IMR-90 (cell line): ENCODE measurements at regions not wholly inside any gene's neighbourhood (a gene's known extent, or its start where the extent isn't known, plus 50 kb on each side); places are given as distances from the start of the nearest gene placed in this dataset.

Source experiments
- ATAC-seq: fragments of 200-7000 bp; cut with Tn5 transposase; 2 replicates; pipeline ENCODE4 v1.9.1; 2020; ENCODE audit warnings: low read depth, mild to moderate bottlenecking, moderate library complexity
- BruUV-seq: library from RNA; stranded (reverse); fragments of 400-500 nt; replicated peaks from 2 replicates; lab custom pipeline; 2021; lab: Mats Ljungman, UMichigan
- CTCF ChIA-PET: fragments of 300-600 bp; formaldehyde crosslinking; extraction: SDS; loops from one replicate; lab custom pipeline; 2021; ENCODE audit warnings: antibody characterized with exemption; lab: Yijun Ruan, JAX
- POLR2A ChIA-PET: fragments of 300-600 bp; sonication (Branson Sonifier 250); formaldehyde crosslinking; loops from one replicate; lab custom pipeline; 2022; ENCODE audit warnings: antibody characterized with exemption; ENCODE audit not compliant: unreplicated experiment; lab: Charles Lee
- DNase-seq: peaks from one replicate; pipeline ENCODE4 v3.0.0; 2013
- H2AFZ ChIP-seq: replicated peaks from 2 replicates; pipeline ENCODE3; 2013; ENCODE audit warnings: low read length, mild to moderate bottlenecking; ENCODE audit not compliant: poor library complexity
- H2AK5ac ChIP-seq: 2 replicates; pipeline ENCODE4 v1.6.1; 2013; ENCODE audit warnings: low read depth, low read length, inconsistent platforms
- H2AK9ac ChIP-seq: replicated peaks from 2 replicates; pipeline ENCODE3; 2013; ENCODE audit warnings: mild to moderate bottlenecking, low read depth, low read length, moderate library complexity; ENCODE audit not compliant: poor library complexity
- H2BK120ac ChIP-seq: 2 replicates; pipeline ENCODE4 v1.6.1; 2013; ENCODE audit warnings: low read depth, low read length, inconsistent platforms
- H2BK15ac ChIP-seq: 3 replicates; pipeline ENCODE4 v1.6.1; 2013; ENCODE audit warnings: low read depth, low read length, inconsistent platforms
- H2BK20ac ChIP-seq: 2 replicates; pipeline ENCODE4 v1.6.1; 2013; ENCODE audit warnings: low read depth, mild to moderate bottlenecking, inconsistent platforms, low read length, moderate library complexity
- H2BK5ac ChIP-seq: 2 replicates; pipeline ENCODE4 v1.6.1; 2013; ENCODE audit warnings: mild to moderate bottlenecking, low read depth, low read length, inconsistent platforms; ENCODE audit not compliant: poor library complexity, severe bottlenecking
- H3K14ac ChIP-seq: replicated peaks from 2 replicates; pipeline ENCODE4 v1.6.1; 2013; ENCODE audit warnings: low read depth, low read length, inconsistent platforms
- H3K18ac ChIP-seq: 2 replicates; pipeline ENCODE4 v1.6.1; 2013; ENCODE audit warnings: low read depth, low read length, control low read depth
- H3K23ac ChIP-seq: 2 replicates; pipeline ENCODE4 v1.6.1; 2013; ENCODE audit warnings: low read depth, low read length, inconsistent platforms
- H3K27ac ChIP-seq: 2 replicates; pipeline ENCODE4 v1.5.1; 2013; ENCODE audit warnings: mild to moderate bottlenecking, control low read depth, low read length; ENCODE audit not compliant: insufficient read depth
- H3K27me3 ChIP-seq: 2 replicates; pipeline ENCODE4 v1.6.1; 2013; ENCODE audit warnings: low read length; ENCODE audit not compliant: control insufficient read depth, insufficient read depth
- H3K36me3 ChIP-seq: 2 replicates; pipeline ENCODE4 v1.6.1; 2013; ENCODE audit warnings: low read length, mixed read lengths; ENCODE audit not compliant: control insufficient read depth, insufficient read depth
- H3K4ac ChIP-seq: 2 replicates; pipeline ENCODE4 v1.6.1; 2013; ENCODE audit warnings: low read depth, low read length, inconsistent platforms
- H3K4me1 ChIP-seq: 2 replicates; pipeline ENCODE4 v1.6.1; 2013; ENCODE audit warnings: low read length, mixed read lengths; ENCODE audit not compliant: control insufficient read depth, insufficient read depth
- H3K4me2 ChIP-seq: 2 replicates; pipeline ENCODE4 v1.6.1; 2013; ENCODE audit warnings: low read depth, mild to moderate bottlenecking, control low read depth, low read length, moderate library complexity
- H3K4me3 ChIP-seq: 2 replicates; pipeline ENCODE4 v1.5.1; 2013; ENCODE audit warnings: low read depth, mild to moderate bottlenecking, control low read depth, low read length, moderate library complexity; ENCODE audit not compliant: insufficient read depth
- H3K56ac ChIP-seq: 2 replicates; pipeline ENCODE4 v1.6.1; 2013; ENCODE audit warnings: low read length, inconsistent platforms; ENCODE audit not compliant: insufficient read depth; ENCODE audit errors: extremely low read depth
- H3K79me1 ChIP-seq, 2 experiments: 2 replicates each; pipeline ENCODE4 v1.6.1; 2013; ENCODE audit warnings: low read length in 2 of 2, inconsistent platforms in 1 of 2, low read depth in 1 of 2
- H3K9ac ChIP-seq: 2 replicates; pipeline ENCODE4 v1.6.1; 2013; ENCODE audit warnings: low read depth, low read length, control low read depth
- H3K9me1 ChIP-seq: 2 replicates; pipeline ENCODE4 v1.6.1; 2013; ENCODE audit warnings: low read length, inconsistent platforms; ENCODE audit not compliant: insufficient read depth
- H3K9me3 ChIP-seq: 2 replicates; pipeline ENCODE4 v1.6.1; 2013; ENCODE audit warnings: low read length; ENCODE audit not compliant: control insufficient read depth, insufficient read depth
- H4K20me1 ChIP-seq: 2 replicates; pipeline ENCODE4 v1.6.1; 2013; ENCODE audit warnings: low read length, inconsistent platforms; ENCODE audit not compliant: insufficient read depth
- H4K5ac ChIP-seq: 2 replicates; pipeline ENCODE4 v1.6.1; 2013; ENCODE audit warnings: mild to moderate bottlenecking, low read depth, low read length, control low read depth
- H4K8ac ChIP-seq, 2 experiments: 2 replicates each; pipeline ENCODE4 v1.6.1; 2013; ENCODE audit warnings: low read depth in 2 of 2, low read length in 2 of 2, control low read depth in 1 of 2, inconsistent platforms in 1 of 2
- H4K91ac ChIP-seq: 2 replicates; pipeline ENCODE4 v1.6.1; 2013; ENCODE audit warnings: low read depth, low read length, inconsistent platforms; ENCODE audit not compliant: insufficient read depth
- BHLHE40 ChIP-seq: fragments of 150-350 bp; IDR thresholded peaks from 2 replicates; pipeline ENCODE4 v1.6.1; 2016; ENCODE audit warnings: mild to moderate bottlenecking, low read depth, low read length
- CHD1 ChIP-seq: IDR thresholded peaks from 2 replicates; pipeline ENCODE4 v1.6.1; 2012; ENCODE audit warnings: low read depth, low read length, improper control_type of control experiment
- FOS ChIP-seq: fragments of 150-350 bp; IDR thresholded peaks from 2 replicates; pipeline ENCODE4 v1.6.1; 2016; ENCODE audit warnings: low read depth, low read length
- MAFK ChIP-seq: IDR thresholded peaks from 2 replicates; pipeline ENCODE4 v1.6.1; 2012; ENCODE audit warnings: low read depth, low read length, improper control_type of control experiment
- MXI1 ChIP-seq: IDR thresholded peaks from 2 replicates; pipeline ENCODE4 v1.6.1; 2012; ENCODE audit warnings: low read depth, mild to moderate bottlenecking, low read length, moderate library complexity, borderline replicate concordance
- NFE2L2 ChIP-seq: fragments of 150-350 bp; IDR thresholded peaks from 2 replicates; pipeline ENCODE4 v1.6.1; 2016; ENCODE audit warnings: low read depth, mild to moderate bottlenecking, low read length
- RCOR1 ChIP-seq: IDR thresholded peaks from 2 replicates; pipeline ENCODE4 v1.6.1; 2012; ENCODE audit warnings: mild to moderate bottlenecking, low read length, improper control_type of control experiment; ENCODE audit not compliant: insufficient replicate concordance
- RFX5 ChIP-seq: IDR thresholded peaks from 2 replicates; pipeline ENCODE4 v1.8.0; 2012; ENCODE audit warnings: low read depth, mild to moderate bottlenecking, low read length, moderate library complexity
- WGBS, 2 experiments: methylation state at CpG; one replicate each; pipeline versions ENCODE4 v1.1.5 to v1.1.7; 2013; ENCODE audit warnings: missing lambda C conversion rate in 2 of 2; ENCODE audit not compliant: insufficient read length in 1 of 2; ENCODE audit errors: extremely low coverage in 2 of 2; 5-methylcytosine and 5-hydroxymethylcytosine counted together
- dilution Hi-C: fragments of 300-500 bp; cut with HindIII; formaldehyde crosslinking; loops from one replicate; pipeline ENCODE4 v1.14.3; 2018; ENCODE audit warnings: low sequenced_read_pairs; ENCODE audit not compliant: unreplicated experiment
- in situ Hi-C: fragments of 300-500 bp; cut with MboI; formaldehyde crosslinking; loops from 3 replicates; pipeline ENCODE4 v1.14.3; 2019; ENCODE audit warnings: low sequenced_read_pairs, inconsistent platforms, mixed read lengths
- intact Hi-C: fragments of 100-400 bp; cut with micrococcal nuclease; formaldehyde crosslinking; loops from 2 replicates; pipeline ENCODE4 v1.10.0; 2022
- TF ChIP-seq, protein P1 (sequence below): fragments of 150-350 bp; IDR thresholded peaks from 2 replicates; pipeline ENCODE4 v1.6.1; 2017; ENCODE audit warnings: mild to moderate bottlenecking, antibody characterized with exemption, low read length, low read depth
- TF ChIP-seq, protein P2 (sequence below): conservative IDR thresholded peaks from 2 replicates; pipeline ENCODE4 v1.5.1; 2012; ENCODE audit warnings: mild to moderate bottlenecking, low read depth, low read length, improper control_type of control experiment

DNA sequence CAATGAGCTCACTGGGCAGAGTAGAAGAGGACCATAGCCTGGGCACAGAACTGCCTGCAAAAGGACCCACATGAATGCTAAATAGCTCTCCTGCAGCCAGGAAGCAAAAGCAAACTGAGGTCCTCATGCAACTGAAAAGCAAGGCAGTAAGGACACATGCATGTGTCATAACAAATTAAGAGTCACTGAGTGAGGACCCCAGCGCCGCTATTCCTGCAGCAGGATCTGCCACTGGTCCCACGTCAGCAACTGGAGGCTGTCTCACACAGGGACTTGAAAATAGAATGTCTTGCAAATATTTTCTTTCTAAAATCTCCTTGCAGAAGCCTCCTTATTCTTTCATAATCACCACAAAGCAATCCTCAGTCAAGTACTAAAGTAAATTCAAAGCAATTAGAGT lies 559.6 kb upstream of the DAB1 start:
- no peaks in the 10 kb centered on the region for H3K4me1 ChIP-seq
- no peak overlapping the region for H3K4me2 ChIP-seq
- no peaks in the 10 kb centered on the region for H3K79me1 ChIP-seq
- H4K8ac ChIP-seq, result no peak overlapping the region
- H3K4me3 ChIP-seq, result no peak overlapping the region
- no peak overlapping the region for H2BK5ac ChIP-seq
- H3K36me3 ChIP-seq, result no peaks in the 10 kb centered on the region
- H3K56ac ChIP-seq, result no peak overlapping the region
- no peaks in the 10 kb centered on the region for H3K9me3 ChIP-seq
- WGBS, 2 experiments, result no CpG with 5 or more reads among the region's 3 CpGs
- H3K27me3 ChIP-seq, result no peaks in the 10 kb centered on the region
- H3K14ac ChIP-seq, result no peak overlapping the region
- TF ChIP-seq RFX5 (no peak), BHLHE40 (no peak), CHD1 (no peak), FOS (no peak), NFE2L2 (no peak), MAFK (no peak), RCOR1 (no peak), MXI1 (no peak)
- TF ChIP-seq, protein P1, sequence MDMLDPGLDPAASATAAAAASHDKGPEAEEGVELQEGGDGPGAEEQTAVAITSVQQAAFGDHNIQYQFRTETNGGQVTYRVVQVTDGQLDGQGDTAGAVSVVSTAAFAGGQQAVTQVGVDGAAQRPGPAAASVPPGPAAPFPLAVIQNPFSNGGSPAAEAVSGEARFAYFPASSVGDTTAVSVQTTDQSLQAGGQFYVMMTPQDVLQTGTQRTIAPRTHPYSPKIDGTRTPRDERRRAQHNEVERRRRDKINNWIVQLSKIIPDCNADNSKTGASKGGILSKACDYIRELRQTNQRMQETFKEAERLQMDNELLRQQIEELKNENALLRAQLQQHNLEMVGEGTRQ, result no peak
- TF ChIP-seq, protein P2, sequence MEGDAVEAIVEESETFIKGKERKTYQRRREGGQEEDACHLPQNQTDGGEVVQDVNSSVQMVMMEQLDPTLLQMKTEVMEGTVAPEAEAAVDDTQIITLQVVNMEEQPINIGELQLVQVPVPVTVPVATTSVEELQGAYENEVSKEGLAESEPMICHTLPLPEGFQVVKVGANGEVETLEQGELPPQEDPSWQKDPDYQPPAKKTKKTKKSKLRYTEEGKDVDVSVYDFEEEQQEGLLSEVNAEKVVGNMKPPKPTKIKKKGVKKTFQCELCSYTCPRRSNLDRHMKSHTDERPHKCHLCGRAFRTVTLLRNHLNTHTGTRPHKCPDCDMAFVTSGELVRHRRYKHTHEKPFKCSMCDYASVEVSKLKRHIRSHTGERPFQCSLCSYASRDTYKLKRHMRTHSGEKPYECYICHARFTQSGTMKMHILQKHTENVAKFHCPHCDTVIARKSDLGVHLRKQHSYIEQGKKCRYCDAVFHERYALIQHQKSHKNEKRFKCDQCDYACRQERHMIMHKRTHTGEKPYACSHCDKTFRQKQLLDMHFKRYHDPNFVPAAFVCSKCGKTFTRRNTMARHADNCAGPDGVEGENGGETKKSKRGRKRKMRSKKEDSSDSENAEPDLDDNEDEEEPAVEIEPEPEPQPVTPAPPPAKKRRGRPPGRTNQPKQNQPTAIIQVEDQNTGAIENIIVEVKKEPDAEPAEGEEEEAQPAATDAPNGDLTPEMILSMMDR, result no peak
- no peak overlapping the region for H3K23ac ChIP-seq
- no TSS peak for BruUV-seq
- H3K18ac ChIP-seq, result no peak overlapping the region
- H4K5ac ChIP-seq, result no peak overlapping the region
- no peak for ATAC-seq
- no peak overlapping the region for H2BK20ac ChIP-seq
- no peak overlapping the region for H2BK15ac ChIP-seq
- no peaks in the 10 kb centered on the region for H4K20me1 ChIP-seq
- intact Hi-C loops (no loop called here), dilution Hi-C loops (no loop called here), in situ Hi-C loops (no loop called here)
- no peak overlapping the region for H3K4ac ChIP-seq
- H3K27ac ChIP-seq, result no peak overlapping the region
- no peak overlapping the region for H3K9ac ChIP-seq
- DNase-seq, result no peak
- H2AK9ac ChIP-seq, result no peak overlapping the region
- H2AFZ ChIP-seq, result no peak overlapping the region
- no peaks in the 10 kb centered on the region for H3K9me1 ChIP-seq
- no peak overlapping the region for H4K91ac ChIP-seq
- H2AK5ac ChIP-seq, result no peak overlapping the region
- H2BK120ac ChIP-seq, result no peak overlapping the region
- CTCF ChIA-PET, result no interaction called here
- POLR2A ChIA-PET, result no interaction called here
